GM12873 (cell line): ENCODE measurements at regions not wholly inside any gene's neighbourhood (a gene's known extent, or its start where the extent isn't known, plus 50 kb on each side); places are given as distances from the start of the nearest gene placed in this dataset.

Experiments used
- CTCF ChIP-seq: IDR thresholded peaks from 2 replicates; pipeline ENCODE4 v1.5.1; 2012; ENCODE audit warnings: low read depth, mild to moderate bottlenecking, moderate library complexity, low read length, control low read depth; ENCODE audit not compliant: insufficient read depth; ENCODE audit errors: missing control alignments

GRCh38 chr18:68056936-68057335, 540.4 kb upstream of the DSEL start:
- no peak for TF ChIP-seq CTCF

GRCh38 chr18:68054669-68055068, 538.1 kb upstream of the DSEL start:
- no peak for TF ChIP-seq CTCF

GRCh38 chr18:68053290-68053689, 536.8 kb upstream of the DSEL start:
- TF ChIP-seq CTCF: no peak

- TF ChIP-seq CTCF: no peak
These were observed 524.8 kb upstream of the DSEL start for GRCh38 chr18:68041327-68041726.

GRCh38 chr18:68040198-68040597, 523.7 kb upstream of the DSEL start:
- TF ChIP-seq CTCF: no peak

GRCh38 chr18:68035774-68036522, 519.4 kb upstream of the DSEL start:
- TF ChIP-seq CTCF: no peak

GRCh38 chr18:68034296-68034695, 517.8 kb upstream of the DSEL start:
- no peak for TF ChIP-seq CTCF
